DMS114 treated with DMSO at 0.1 percent for 48 hours (cell line): ENCODE measurements at regions not wholly inside any gene's neighbourhood (a gene's known extent, or its start where the extent isn't known, plus 50 kb on each side); places are given as distances from the start of the nearest gene placed in this dataset.

Experiments used
- DNase-seq: peaks from one replicate; lab custom pipeline; 2025; ENCODE audit not compliant: unreplicated experiment; lab: John Stamatoyannopoulos, UW

- DNase-seq, result no peak
Observed at GRCh38 chr5:135249658-135250057, 149.4 kb downstream of the MACROH2A1 start.

GRCh38 chr5:135248801-135249231 is 150.2 kb downstream of the MACROH2A1 start:
- DNase-seq, result no peak

- no peak for DNase-seq
Observed at GRCh38 chr5:135246923-135247795, 151.9 kb downstream of the MACROH2A1 start.

- DNase-seq, result no peak
Observed at GRCh38 chr5:135246605-135246922, 152.5 kb downstream of the MACROH2A1 start.

GRCh38 chr5:135245521-135246499 is 153.2 kb downstream of the MACROH2A1 start:
- no peak for DNase-seq

- no peak for DNase-seq
Observed at GRCh38 chr5:135244620-135245021, 154.4 kb downstream of the MACROH2A1 start.

- DNase-seq, result no peak
Observed at GRCh38 chr5:135243556-135244285, 155.3 kb downstream of the MACROH2A1 start.

GRCh38 chr5:135242866-135243555 is 156.0 kb downstream of the MACROH2A1 start:
- no peak for DNase-seq

GRCh38 chr5:135242021-135242865 is 156.8 kb downstream of the MACROH2A1 start:
- DNase-seq, result no peak

- DNase-seq, result no peak
Observed at GRCh38 chr5:135241536-135241935, 157.5 kb downstream of the MACROH2A1 start.

GRCh38 chr5:135240781-135241360 is 158.2 kb downstream of the MACROH2A1 start:
- no peak for DNase-seq

- DNase-seq, result no peak
Observed at GRCh38 chr5:135240283-135240633, 158.8 kb downstream of the MACROH2A1 start.

GRCh38 chr5:135239453-135240282 is 159.4 kb downstream of the MACROH2A1 start:
- DNase-seq, result no peak

GRCh38 chr5:135238622-135239452 is 160.2 kb downstream of the MACROH2A1 start:
- no peak for DNase-seq

- no peak for DNase-seq
Observed at GRCh38 chr5:135237748-135238103, 161.3 kb downstream of the MACROH2A1 start.

- DNase-seq, result no peak
Observed at GRCh38 chr5:135236908-135237747, 161.9 kb downstream of the MACROH2A1 start.
